Right renal cortex interstitium (tissue), 3 donors: ENCODE measurements at regions not wholly inside any gene's neighbourhood (a gene's known extent, or its start where the extent isn't known, plus 50 kb on each side); places are given as distances from the start of the nearest gene placed in this dataset.
A peak's percentile ranks its signal among the peaks of the same experiment; 100 is the strongest.

Experiments
- DNase-seq, 3 donors: peaks; one replicate each; pipeline ENCODE4 v3.0.0-alpha.2; 2013; ENCODE audit warnings: low read depth in 3 of 3, low spot score in 2 of 3

GRCh38 chr9:28662675-28663074 is 1089.4 kb upstream of the C9orf72 start:
- DNase-seq, result no peak

- no peak for DNase-seq
Observed at GRCh38 chr9:28668158-28668557, 1094.9 kb upstream of the C9orf72 start.

- DNase-seq, result no peak
Observed at GRCh38 chr9:28671000-28671399, 1097.7 kb upstream of the C9orf72 start.

- DNase-seq, result no peak
Observed at GRCh38 chr9:28678097-28678496, 1104.8 kb upstream of the C9orf72 start.

- peak in 1 of 3 donors; percentile 8 for DNase-seq
Observed at GRCh38 chr9:28688172-28688571, 1114.9 kb upstream of the C9orf72 start.

GRCh38 chr9:28692012-28692411 is 1118.7 kb upstream of the C9orf72 start:
- no peak for DNase-seq

- no peak for DNase-seq
Observed at GRCh38 chr9:28696960-28697359, 1123.7 kb upstream of the C9orf72 start.

GRCh38 chr9:28699632-28700031 is 1126.4 kb upstream of the C9orf72 start:
- no peak for DNase-seq

GRCh38 chr9:28707616-28708015 is 1134.3 kb upstream of the C9orf72 start:
- no peak for DNase-seq

GRCh38 chr9:28714188-28714587 is 1140.9 kb upstream of the C9orf72 start:
- no peak for DNase-seq

- DNase-seq, result no peak
Observed at GRCh38 chr9:28718226-28718625, 1144.9 kb upstream of the C9orf72 start.

- DNase-seq, result no peak
Observed at GRCh38 chr9:28720746-28721145, 1147.5 kb upstream of the C9orf72 start.

- DNase-seq, result no peak
Observed at GRCh38 chr9:28730111-28730510, 1156.8 kb upstream of the C9orf72 start.

GRCh38 chr9:28735738-28736342 is 1162.6 kb upstream of the C9orf72 start:
- no peak for DNase-seq

- no peak for DNase-seq
Observed at GRCh38 chr9:28741459-28741858, 1168.2 kb upstream of the C9orf72 start.

- DNase-seq, result peak in 1 of 3 donors; percentile 6
Observed at GRCh38 chr9:28747351-28747985, 1174.2 kb upstream of the C9orf72 start.

- DNase-seq, result no peak
Observed at GRCh38 chr9:28750136-28750535, 1176.9 kb upstream of the C9orf72 start.

GRCh38 chr9:28758341-28758740 is 1185.1 kb upstream of the C9orf72 start:
- DNase-seq, result no peak

GRCh38 chr9:28758971-28759370 is 1185.7 kb upstream of the C9orf72 start:
- no peak for DNase-seq

- no peak for DNase-seq
Observed at GRCh38 chr9:28762167-28762566, 1188.9 kb upstream of the C9orf72 start.

GRCh38 chr9:28764532-28764931 is 1191.3 kb upstream of the C9orf72 start:
- no peak for DNase-seq

- no peak for DNase-seq
Observed at GRCh38 chr9:28770226-28770625, 1196.9 kb upstream of the C9orf72 start.

- DNase-seq, result no peak
Observed at GRCh38 chr9:28770827-28771226, 1197.5 kb upstream of the C9orf72 start.
